ENCODE measurements at regions not wholly inside any gene's neighbourhood (a gene's known extent, or its start where the extent isn't known, plus 50 kb on each side); places are given as distances from the start of the nearest gene placed in this dataset.

DNA sequence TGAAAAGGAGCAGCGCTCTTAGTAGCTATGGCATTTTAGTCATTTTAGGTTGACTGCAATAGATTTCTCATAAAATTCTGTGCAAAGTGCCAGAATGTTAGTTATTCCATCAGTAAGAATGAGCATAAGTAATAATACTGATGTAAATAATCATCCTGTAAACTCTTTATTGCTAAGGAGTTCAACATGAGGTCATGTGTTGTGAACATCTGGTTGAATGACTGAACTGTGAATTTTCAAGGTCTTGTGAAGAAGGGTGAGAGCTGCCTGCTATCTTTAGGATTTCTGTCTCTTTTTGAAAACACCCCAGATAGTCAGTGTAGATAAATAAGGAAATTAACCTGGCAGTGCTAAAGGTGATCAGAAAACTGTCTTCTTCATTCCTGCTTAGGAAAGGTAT is 333.4 kb upstream of the TBC1D5 start:
- no peak for DNase-seq

DNA sequence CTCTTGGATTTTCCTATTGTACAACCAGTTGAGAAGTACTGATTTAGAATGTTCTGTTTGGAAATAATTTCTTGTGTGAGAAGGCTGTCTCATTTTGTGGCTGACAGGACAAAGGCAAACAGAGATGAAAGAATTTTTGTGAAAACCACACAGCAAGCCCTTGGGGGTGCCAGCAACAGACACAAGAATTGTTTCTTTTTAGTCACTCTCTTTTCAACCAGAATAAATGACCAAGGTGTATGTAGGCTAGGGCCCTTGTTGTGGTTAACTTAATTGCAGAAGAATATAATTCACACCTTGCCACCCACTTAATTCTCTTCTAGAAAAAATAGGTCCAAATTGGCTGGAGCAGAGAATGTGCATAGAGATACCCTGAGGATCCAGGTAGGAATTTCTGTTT is 329.4 kb upstream of the TBC1D5 start:
- no peak for DNase-seq

DNA sequence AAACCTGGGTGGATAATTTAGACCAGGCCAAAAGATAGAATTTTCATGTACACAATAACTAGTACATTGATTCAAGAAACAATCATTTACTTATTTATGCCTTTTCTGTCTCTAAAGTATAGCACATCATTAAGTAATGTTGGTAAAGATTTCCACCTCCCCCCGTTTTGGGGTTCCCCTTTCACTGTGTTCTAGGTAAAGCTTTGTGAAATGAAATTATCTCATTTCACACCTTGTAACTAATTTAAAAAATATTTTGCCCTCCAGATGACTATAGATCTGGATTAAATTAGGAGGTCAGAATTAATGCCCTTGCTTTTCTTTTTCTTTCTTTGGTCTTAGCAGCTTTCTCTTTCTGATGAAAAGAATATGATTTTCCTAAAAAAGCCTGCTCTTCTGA is 328.5 kb upstream of the TBC1D5 start:
- no peak for DNase-seq

DNA sequence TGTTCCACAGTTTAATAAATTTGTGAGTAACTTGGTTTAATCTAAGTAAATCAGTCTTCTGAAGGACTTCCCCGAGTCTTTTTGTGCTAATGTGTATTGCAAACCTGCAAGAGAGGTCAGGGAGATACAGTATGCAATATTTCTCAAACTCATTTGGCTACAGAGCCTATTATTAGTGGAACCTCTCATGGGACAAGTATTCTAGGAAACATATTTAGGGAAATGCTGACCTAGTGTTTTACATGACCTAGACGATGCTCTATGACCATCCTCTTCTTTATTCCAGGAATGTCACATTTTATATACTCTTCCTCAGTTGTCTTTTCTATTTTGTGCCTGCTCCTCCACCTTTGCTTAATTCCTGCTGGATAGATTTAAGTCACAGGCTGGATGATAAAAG is 327.8 kb upstream of the TBC1D5 start:
- no peak for DNase-seq

DNA sequence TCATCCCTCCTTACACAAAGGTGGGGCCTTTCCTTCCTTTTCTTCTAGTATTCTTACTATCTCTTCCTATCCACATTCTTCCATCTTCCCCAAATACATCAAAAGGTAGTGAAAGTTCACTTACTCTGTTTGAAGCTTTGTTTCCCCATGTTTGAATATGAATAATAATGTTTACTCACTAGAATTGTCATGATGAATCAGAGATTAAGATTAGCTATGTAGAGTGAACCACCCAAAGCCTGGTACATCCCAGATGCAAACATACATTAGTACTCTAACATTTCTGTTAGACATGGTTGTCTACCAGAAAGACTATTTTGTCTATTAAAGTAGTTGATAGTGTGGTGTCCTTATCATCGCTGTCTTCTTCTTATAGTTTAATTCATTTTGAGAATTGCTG is 327.1 kb upstream of the TBC1D5 start:
- no peak for DNase-seq

DNA sequence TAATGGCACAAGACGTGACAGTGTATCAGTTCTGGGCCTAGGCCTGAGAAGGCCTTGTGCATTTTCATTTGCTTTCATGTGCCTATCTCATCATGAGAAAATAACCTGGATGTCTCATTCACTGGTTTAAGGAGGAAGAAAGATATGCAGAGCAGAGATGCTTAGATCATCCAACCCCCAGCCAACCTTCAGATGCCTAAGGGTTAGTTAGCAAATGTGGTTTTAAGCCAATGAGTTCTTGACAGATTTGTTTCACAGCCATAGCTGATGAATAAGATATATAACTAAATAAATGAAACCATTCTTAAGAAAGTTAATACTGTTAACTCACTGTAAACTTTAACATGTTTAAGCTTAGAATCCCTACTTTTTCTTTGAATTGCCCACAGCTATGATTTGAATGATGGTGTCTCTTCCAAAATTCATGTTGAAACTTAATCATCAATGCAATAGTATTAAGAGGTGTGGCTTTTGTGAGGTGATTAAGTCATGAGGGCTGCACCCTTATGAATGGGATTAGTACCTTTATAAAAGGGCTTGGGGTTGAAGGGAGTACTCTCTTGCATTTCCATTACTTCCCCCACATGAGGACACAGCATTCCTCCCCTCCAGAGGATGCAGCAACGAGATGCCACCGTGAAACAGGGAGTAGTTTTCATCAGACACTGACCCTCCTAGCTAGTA is 324.6 kb upstream of the TBC1D5 start:
- no peak for DNase-seq

DNA sequence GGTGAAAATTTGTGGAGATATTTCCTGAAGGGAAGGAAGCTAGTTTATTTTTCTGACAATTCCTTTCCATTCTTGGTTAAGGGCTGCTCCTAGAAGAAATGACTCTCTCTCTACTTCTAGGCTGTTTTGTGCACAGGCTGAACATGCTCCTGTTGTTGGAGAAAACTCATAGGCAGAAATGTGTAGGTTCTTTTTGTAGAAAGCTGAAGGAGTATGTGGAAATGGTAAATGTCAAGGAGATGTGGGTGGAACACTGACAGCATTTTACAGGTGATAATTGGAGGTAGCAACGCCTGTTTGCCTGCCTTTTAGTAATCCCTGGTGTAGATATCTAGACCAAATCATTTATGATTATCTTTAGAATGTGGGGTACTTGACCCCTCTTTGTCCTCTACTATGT is 322.2 kb upstream of the TBC1D5 start:
- no peak for DNase-seq

DNA sequence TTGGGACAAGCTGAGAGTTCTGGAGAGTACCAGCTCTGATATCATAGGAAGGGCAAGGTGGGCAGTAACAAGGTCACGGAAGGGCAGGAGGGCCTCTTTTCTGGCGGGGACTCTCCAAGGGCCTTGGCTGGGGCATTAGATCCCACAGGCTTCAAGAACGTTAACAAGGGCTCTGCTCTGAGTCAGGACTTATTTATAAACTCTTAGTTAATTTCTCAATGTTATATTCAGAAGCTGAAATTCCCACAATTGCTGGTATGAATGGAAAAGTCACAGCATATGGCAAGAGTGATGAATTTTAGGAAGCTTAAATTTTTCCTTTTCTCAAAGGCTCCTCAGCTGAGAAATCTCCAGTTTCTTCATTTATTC is 320.2 kb upstream of the TBC1D5 start:
- no peak for DNase-seq

DNA sequence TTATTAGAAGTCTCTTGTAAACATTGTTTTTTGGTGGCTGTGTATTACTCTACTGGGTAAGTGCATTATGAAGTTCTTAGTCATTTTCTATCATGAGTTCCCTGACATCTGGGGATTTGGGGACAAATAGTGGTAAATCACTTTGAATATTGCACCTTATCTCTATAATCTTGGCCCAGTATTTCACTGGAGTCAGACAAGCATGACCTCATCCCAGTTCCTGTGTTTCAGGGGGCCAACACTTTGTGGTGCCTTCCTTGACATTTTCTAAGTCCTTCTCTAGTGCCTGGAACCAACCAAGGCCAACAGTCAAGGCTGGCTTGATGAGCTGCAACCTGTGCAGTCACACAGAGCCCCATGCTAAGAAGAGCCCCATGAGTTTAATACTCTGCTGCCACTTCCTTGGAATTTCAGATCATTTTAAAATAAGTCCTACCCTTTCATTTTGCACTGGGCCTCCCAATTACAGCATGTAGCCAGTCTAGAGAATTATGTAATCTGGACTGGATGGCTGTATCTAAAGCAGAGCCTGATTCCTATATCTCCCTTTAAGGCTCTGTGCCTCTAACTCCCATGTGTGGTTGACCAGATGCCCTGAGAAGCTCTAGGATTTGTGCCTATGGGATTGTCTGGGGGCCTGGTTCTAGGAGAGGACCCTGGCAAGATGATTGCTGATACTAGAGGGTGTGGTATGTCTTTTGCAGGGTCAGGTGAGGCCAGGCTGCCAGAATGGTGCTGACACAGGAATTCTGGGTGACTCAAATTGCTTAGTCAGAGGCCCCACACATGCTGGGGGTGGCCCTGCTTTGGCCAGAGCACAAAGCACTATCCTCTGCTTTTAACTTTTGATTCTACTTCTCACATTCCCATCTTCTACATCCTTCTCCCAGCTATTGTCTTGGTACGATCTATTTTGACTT is 319.6 kb upstream of the TBC1D5 start:
- DNase-seq = peak; percentile 30

DNA sequence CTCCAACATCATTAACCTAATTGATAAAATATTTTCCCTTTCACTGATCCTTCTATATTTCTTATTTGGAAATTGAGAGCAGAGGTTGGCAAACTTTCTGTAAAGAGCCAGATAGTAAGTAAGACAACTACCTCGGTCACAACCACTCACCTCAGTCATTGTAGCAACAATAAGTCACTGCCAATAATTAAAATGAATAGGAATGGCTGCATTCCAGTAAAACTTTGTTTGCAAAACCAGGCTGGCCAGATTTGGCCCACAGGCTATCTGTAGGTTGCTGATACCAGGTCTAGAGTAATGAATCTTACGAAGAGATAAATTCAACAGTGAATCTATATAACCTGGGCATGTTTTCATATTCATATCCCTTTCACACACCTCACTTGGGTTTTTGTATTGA is 316.2 kb upstream of the TBC1D5 start:
- no peak for DNase-seq

DNA sequence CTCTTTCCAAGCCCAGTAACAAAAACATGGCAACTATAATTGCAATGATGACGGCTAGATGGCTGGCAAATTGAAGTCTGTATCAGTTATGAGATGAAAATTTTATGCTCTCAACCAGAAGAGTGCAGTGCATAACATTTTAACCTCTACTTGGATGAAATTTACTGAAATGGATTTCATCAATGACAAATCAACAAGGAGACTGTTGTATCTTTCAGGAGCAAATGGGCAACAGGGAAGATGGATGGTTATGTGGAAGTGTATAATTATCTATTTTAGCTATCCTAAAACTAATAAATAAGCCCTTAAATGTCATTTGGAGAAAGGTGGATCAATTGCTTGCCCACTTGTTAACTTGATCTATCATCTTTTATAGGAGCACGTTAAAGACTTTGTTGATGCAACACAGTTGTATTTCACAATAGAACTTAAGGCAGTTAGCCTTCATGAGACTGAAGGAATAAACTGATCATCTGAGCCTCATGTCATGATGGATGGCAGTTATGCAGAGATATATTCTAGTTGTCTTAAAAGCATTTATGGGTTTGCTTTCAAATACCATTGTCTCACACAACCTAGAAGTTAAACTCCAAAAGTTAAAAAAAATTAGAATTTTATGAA is 315.1 kb upstream of the TBC1D5 start:
- DNase-seq = no peak

DNA sequence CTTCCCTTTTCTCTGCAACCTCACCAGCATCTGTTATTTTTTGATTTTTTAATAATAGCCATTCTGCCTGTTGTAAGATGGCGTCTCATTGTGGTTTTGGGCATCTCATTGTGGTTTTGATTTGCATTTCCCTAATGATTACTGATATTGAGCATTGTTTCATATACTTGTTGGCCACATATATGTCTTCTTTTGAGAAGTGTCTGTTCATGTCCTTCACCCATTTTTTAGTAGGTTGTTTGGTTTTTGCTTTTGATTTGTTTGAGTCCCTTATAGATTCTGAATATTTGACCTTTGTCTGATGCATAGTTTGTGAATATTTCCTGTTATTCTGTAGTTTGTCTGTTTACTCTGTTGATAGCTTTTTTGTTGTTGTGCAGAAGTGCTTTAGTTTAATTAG is 312.2 kb upstream of the TBC1D5 start:
- no peak for DNase-seq

DNA sequence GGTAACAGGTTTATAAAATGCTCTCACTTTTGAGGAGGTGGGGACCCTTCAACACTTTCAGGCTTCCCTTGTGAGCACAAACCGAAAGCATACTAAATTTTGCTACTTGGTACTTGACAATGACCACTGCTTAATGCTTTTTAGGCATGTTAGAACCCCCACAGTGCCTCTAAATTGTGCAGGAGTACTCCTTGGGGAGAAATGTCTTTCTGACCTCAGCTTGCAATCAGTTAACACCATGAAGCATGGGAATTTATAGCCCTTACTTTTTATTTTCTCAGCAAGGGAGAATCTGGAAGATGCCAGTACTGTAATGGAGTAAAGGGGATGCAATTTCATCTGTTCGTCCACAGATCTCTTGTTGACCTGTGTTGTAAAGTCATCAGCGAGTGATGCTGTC is 308.9 kb upstream of the TBC1D5 start:
- no peak for DNase-seq

DNA sequence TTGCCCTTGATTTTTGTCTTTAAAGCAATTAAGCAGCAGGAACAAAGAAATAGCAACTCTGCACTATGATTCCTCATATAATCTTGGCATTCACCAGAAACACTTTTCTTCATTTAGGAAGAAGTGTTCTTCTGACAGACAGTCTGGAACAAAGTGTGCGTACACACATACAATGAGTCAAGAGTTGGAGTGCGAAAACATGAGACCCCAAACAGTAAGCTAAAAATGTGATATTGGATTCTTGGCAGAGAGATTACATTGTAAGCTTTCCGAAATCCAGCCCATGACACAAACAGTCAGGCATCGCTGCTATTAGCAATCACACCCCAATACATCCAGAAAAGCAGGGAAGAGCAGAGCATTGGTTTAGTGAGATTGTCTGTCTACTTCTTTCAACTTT is 306.7 kb upstream of the TBC1D5 start:
- DNase-seq = no peak

DNA sequence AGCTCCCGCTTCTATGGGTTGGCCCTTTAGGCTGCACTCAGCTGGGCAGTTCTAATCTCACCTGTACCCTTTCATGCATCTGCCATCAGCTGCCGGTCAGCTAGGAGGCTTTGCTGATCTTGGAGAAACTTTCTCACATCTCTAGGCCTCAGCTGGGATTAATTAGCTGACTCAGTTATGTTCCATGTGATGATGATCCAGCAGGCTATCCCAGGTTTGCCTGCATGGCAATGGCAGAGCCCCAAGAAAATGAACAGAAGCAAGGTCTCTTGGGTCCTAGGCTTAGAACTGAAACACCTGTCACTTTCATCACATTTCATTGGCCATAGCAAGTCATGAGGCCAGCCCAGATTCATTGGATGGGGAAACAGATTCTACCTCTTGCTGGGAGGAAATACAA is 304.6 kb upstream of the TBC1D5 start:
- DNase-seq = no peak

DNA sequence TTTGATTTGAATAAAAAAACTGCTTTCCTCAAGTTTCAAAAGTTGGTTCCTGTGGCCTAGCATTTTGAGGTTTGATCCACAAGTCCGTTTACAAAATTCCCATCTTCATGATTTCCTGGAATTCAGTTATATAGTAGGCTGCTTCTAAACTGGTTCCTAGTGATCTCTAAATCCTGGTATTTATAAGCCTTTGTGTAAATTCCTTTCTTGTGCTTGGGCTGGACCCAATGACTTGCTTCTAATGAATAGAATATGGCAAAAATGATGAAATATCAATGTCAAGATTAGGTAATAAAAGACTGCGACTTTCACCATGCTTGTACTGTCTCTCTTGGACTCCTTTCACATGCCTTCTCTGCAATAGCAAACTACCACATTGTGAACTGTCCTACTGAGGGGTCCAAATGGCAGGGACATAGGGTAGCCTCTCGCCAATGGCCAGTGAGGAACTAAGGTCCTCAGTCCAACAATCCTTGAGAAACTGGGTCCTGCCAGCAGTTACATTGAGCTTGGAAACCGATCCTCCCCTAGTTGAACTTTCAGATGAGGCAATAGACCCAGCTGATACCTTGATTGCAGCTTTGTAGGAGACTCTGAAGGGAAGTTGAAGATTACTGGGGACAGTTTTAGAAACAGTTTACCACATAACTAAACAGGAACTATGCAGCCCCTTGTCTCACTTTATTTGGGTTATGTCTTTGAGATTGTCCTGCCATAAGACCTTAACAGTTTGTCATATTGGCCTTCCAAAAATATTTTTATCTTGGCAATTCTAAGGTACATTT is 303.9 kb upstream of the TBC1D5 start:
- peak; percentile 23 for DNase-seq

DNA sequence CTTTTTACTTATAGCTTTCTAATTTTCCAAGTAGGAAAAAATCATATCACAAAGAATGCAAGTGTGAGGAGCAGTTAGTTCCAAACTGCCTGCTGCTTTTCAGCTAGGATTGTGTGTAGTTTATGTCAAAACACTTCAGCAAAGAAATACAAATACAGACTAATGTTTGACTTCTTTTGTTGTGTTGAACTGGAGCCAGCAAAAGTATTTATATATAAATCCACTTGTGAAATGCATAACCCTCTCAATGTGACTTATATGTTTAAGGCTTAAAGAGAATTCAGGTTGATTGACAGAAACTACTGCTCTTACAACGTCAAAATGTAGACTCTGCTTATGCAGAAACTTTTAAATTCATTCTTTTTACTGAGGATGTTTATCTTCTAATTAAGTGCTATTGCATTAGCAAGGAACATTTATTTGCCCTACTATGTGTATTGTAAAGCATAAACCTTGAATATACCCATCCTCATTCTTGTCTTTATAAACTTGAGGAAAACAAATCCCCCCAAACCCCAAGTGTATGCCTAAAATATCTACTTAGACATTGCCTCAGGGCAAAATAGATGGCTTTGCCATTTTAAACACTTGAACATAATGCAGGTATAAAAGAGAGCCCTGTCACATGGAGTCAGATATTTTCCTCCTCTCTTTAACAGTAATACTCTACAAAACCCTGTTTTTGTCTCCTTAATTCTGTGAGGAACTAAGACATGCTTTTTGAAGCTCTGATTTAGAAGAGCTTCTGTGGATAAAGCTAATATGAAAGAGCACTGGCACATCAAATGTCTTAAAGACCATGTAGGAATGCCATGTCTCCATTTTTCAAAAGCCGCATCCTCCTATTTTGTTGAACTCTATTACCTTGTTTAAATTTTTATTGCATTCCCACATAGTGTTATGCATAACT is 302.8 kb upstream of the TBC1D5 start:
- no peak for DNase-seq

DNA sequence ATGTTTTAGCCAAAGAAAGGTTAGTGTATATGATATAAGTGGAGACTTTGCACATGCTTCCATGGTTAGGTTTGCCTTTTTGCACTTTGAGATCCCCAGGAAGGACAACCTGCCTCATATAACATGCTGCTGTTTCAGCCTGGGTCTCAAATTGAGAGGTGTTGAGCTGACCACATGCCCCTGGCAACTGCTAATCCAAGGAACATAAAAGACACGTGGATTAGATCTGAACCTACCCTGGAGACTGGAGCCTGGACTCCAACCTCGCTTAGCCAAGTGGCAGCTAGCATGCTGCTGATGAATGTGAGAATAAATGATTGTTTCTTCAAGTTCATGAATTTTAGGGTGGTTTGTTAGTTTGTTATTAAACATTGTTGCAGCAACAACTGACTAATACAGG is 301.8 kb upstream of the TBC1D5 start:
- DNase-seq = no peak

DNA sequence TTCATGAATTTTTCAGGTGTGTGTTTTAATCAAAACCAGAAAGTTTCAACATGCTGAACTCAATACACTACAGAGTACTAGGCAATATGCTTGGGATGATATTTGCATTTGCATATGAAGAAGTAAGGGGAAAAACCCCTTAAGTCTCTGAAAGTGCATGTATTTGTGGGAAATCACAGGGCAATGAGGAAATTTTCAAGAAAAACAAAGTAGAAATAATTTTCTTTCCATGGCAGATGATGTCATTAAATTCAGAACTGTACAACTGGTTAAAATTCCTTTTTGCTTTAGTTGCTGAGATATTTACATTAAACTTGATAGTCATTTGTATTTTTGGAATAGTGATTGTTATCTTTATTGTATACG is 294.0 kb upstream of the TBC1D5 start:
- no peak for DNase-seq

DNA sequence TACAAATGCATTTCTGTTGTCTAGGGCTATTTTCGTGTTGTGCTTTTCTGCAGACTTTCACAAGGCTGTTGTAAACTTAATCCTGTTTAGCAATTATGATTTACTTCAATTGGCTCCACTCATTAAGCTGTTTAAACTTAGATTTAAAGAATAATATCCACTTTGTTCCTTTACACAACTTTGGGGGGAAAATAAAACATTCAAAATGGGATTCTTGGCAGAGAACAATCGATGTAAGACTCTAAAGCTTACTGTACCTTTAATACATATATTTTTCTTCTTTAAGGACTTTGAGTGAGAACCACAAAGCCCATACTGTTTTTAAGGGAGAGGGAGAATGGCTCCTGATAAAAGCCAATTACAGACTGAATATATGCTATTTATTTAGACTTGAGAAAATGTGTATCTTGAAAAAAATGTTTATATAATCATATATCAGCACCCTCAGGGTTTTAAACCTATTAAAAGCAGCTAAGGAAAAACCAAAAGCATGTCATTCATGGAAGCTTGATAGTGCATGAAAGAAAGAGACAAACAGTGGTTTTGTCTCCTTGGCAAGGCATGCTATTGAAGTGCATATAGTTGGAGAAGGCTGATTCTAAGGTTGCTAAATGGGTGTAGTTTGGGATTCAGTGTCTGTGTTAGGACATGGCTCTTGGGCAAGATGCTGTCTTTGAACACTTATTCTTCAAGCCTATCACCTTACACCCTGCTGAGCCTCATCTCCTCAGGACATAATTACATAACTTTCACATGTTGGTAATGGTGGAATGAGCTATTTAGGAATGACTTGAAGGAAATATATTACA is 293.4 kb upstream of the TBC1D5 start:
- DNase-seq = no peak

DNA sequence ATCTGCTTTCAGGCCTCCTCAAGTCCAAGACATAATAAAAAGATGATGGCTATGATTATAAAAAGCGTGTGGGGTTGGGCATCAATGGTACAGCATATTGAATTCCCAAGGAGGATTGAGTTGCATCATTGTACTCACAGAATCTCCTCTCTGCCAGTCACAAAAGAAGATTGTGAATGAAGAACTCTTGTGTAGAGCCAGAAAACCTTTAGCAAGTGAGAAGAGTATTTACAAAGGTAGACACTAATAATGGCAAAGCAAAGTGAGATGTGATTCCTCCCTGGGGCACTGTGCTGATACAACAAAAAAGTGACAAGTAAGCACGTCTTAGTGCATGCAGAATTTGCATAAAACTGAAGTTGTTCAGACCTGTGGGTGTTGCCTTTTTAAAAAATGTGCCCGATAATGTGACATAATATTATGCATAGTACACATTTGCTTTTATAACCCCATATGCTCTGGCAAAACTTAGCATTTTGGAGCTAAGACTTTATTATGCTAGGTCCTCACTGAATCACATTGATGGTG is 291.2 kb upstream of the TBC1D5 start:
- no peak for DNase-seq

All from OCI-M1 (cell line).